ENCODE measurements at regions not wholly inside any gene's neighbourhood (a gene's known extent, or its start where the extent isn't known, plus 50 kb on each side); places are given as distances from the start of the nearest gene placed in this dataset.

GRCh38 chr3:73164622-73165021, 103.2 kb downstream of the EBLN2 start:
- DNase-seq, result no peak
- Histone ChIP-seq H3K4me1 (no peaks in the 10 kb centered on the region), H3K27ac (no peak overlapping the region), H3K27me3 (no peaks in the 10 kb centered on the region), H3K9me3 (no peaks in the 10 kb centered on the region), H3K36me3 (no peaks in the 10 kb centered on the region), H3K4me3 (no peak overlapping the region)
- WGBS, 2 donors (ENCODE audit: low coverage in 1 of 2), result 82 to 92% methylated on average over 2 to 4 of the region's 4 CpGs
- in situ Hi-C loops (cut with MboI; ENCODE audit: low pct_ligation_motif_present in 1 of 4, low pct_unique_long_range_greater_than_20kb in 1 of 4, low sequenced_read_pairs in 3 of 4) (no loop called here), intact Hi-C loops (cut with DNase I; ENCODE audit: low total_unique reads) (no loop called here)
- TF ChIP-seq POLR2A (IDR thresholded peaks at IDR 0.05) (no peak), EP300 (IDR thresholded peaks at IDR 0.05; ENCODE audit: low read depth) (no peak)

GRCh38 chr3:73175698-73176097, 114.2 kb downstream of the EBLN2 start:
- Histone ChIP-seq H3K4me1 (no peaks in the 10 kb centered on the region), H3K27me3 (no peaks in the 10 kb centered on the region), H3K27ac (no peak overlapping the region), H3K36me3 (no peaks in the 10 kb centered on the region), H3K9me3 (no peaks in the 10 kb centered on the region), H3K4me3 (no peak overlapping the region)
- in situ Hi-C loops (cut with MboI; ENCODE audit: low pct_ligation_motif_present in 1 of 4, low pct_unique_long_range_greater_than_20kb in 1 of 4, low sequenced_read_pairs in 3 of 4) (no loop called here), intact Hi-C loops (cut with DNase I; ENCODE audit: low total_unique reads) (no loop called here)
- TF ChIP-seq CTCF (IDR thresholded peaks at IDR 0.05), result no peak
- 94 to 100% methylated on average over 1 of the region's 1 CpG for WGBS, 2 donors (ENCODE audit: low coverage in 1 of 2)
- DNase-seq, result no peak

GRCh38 chr3:73176941-73177340, 115.5 kb downstream of the EBLN2 start:
- intact Hi-C loops (cut with DNase I; ENCODE audit: low total_unique reads) (no loop called here), in situ Hi-C loops (cut with MboI; ENCODE audit: low pct_ligation_motif_present in 1 of 4, low pct_unique_long_range_greater_than_20kb in 1 of 4, low sequenced_read_pairs in 3 of 4) (no loop called here)
- WGBS, 2 donors (ENCODE audit: low coverage in 1 of 2), result 84% methylated on average over 2 of the region's 2 CpGs; no CpG with 5 or more reads in 1 of the 2 donors
- H3K4me3 ChIP-seq, result no peak overlapping the region
- no peak overlapping the region for H3K27ac ChIP-seq
- no peaks in the 10 kb centered on the region for H3K4me1 ChIP-seq
- no peaks in the 10 kb centered on the region for H3K9me3 ChIP-seq
- H3K27me3 ChIP-seq, result no peaks in the 10 kb centered on the region
- no peak for DNase-seq
- no peak for TF ChIP-seq POLR2AphosphoS5 (IDR thresholded peaks at IDR 0.05)
- no peaks in the 10 kb centered on the region for H3K36me3 ChIP-seq

GRCh38 chr3:73177827-73178226, 116.4 kb downstream of the EBLN2 start:
- Histone ChIP-seq H3K27ac (no peak overlapping the region), H3K4me3 (no peak overlapping the region), H3K36me3 (no peaks in the 10 kb centered on the region), H3K27me3 (no peaks in the 10 kb centered on the region), H3K9me3 (no peaks in the 10 kb centered on the region), H3K4me1 (no peaks in the 10 kb centered on the region)
- in situ Hi-C loops (cut with MboI; ENCODE audit: low pct_ligation_motif_present in 1 of 4, low pct_unique_long_range_greater_than_20kb in 1 of 4, low sequenced_read_pairs in 3 of 4) (no loop called here), intact Hi-C loops (cut with DNase I; ENCODE audit: low total_unique reads) (no loop called here)
- DNase-seq, result no peak
- WGBS, 2 donors (ENCODE audit: low coverage in 1 of 2), result 90% methylated on average over 1 of the region's 1 CpG; no CpG with 5 or more reads in 1 of the 2 donors
- TF ChIP-seq POLR2A (IDR thresholded peaks at IDR 0.05), result no peak
- no peak for TF ChIP-seq CTCF (IDR thresholded peaks at IDR 0.05)
- no peak for TF ChIP-seq POLR2AphosphoS5 (IDR thresholded peaks at IDR 0.05)
- TF ChIP-seq EP300 (IDR thresholded peaks at IDR 0.05; ENCODE audit: low read depth), result no peak

- Histone ChIP-seq H3K36me3 (no peaks in the 10 kb centered on the region), H3K9me3 (no peaks in the 10 kb centered on the region), H3K4me1 (no peaks in the 10 kb centered on the region), H3K27ac (no peak overlapping the region), H3K4me3 (no peak overlapping the region), H3K27me3 (no peaks in the 10 kb centered on the region)
- in situ Hi-C loops (cut with MboI; ENCODE audit: low pct_ligation_motif_present in 1 of 4, low pct_unique_long_range_greater_than_20kb in 1 of 4, low sequenced_read_pairs in 3 of 4) (no loop called here), intact Hi-C loops (cut with DNase I; ENCODE audit: low total_unique reads) (no loop called here)
- no peak for TF ChIP-seq CTCF (IDR thresholded peaks at IDR 0.05)
- no peak for TF ChIP-seq EP300 (IDR thresholded peaks at IDR 0.05; ENCODE audit: low read depth)
- no peak for TF ChIP-seq POLR2A (IDR thresholded peaks at IDR 0.05)
- TF ChIP-seq POLR2AphosphoS5 (IDR thresholded peaks at IDR 0.05), result no peak
- no peak for DNase-seq
- 93 to 96% methylated on average over 4 of the region's 4 CpGs for WGBS, 2 donors (ENCODE audit: low coverage in 1 of 2)
Observed at GRCh38 chr3:73179601-73180000, 118.1 kb downstream of the EBLN2 start.
